A549 (cell line): ENCODE measurements at regions not wholly inside any gene's neighbourhood (a gene's known extent, or its start where the extent isn't known, plus 50 kb on each side); places are given as distances from the start of the nearest gene placed in this dataset.

Experiments
- ATAC-seq, 2 experiments: fragments of 200-7000 bp in 1 of 2; fragments of >200 bp in 1 of 2; cut with Nextera tagmentation in 1 of 2; cut with Tn5 transposase in 1 of 2; 3 replicates each; pipeline versions ENCODE4 v1.8.0 to v1.9.1; 2018 to 2020; ENCODE audit warnings: mild to moderate bottlenecking in 1 of 2, moderate library complexity in 1 of 2
- CTCF ChIA-PET: fragments of 300-600 bp; sonication (Branson Sonifier 250); formaldehyde crosslinking; extraction: SDS; loops from one replicate; lab custom pipeline; 2021; ENCODE audit warnings: antibody characterized with exemption, inconsistent platforms; lab: Yijun Ruan, JAX
- POLR2A ChIA-PET: fragments of 350-600 bp; formaldehyde crosslinking; extraction: SDS; loops from one replicate; lab custom pipeline; 2021; ENCODE audit warnings: antibody characterized with exemption, inconsistent platforms; lab: Yijun Ruan, JAX
- DNase-seq, 2 experiments: peaks; one replicate each; pipeline versions ENCODE4 v3.0.0 to v3.0.0-alpha.2; 2011 to 2016; ENCODE audit warnings: low read depth in 1 of 2, low spot score in 1 of 2
- FAIRE-seq: peaks from 2 replicates; lab custom pipeline; 2011; peaks lifted over from hg19 to GRCh38; lab: Jason Lieb, UNC
- H3K27ac ChIP-seq, 2 experiments: fragments of >200 bp; sonication (Bioruptor Twin); formaldehyde crosslinking; 3 replicates each; pipeline ENCODE4 v1.5.1; 2016 to 2017
- H3K4me1 ChIP-seq: fragments of >200 bp; sonication (Bioruptor Twin); formaldehyde crosslinking; 3 replicates; pipeline ENCODE4 v1.6.1; 2016
- H3K4me2 ChIP-seq: fragments of >200 bp; sonication (Bioruptor Twin); formaldehyde crosslinking; 3 replicates; pipeline ENCODE4 v1.6.1; 2016
- H3K4me3 ChIP-seq: fragments of >200 bp; sonication (Bioruptor Twin); formaldehyde crosslinking; 3 replicates; pipeline ENCODE4 v1.5.1; 2016
- H3K9me3 ChIP-seq: fragments of >200 bp; sonication (Bioruptor Twin); formaldehyde crosslinking; 3 replicates; pipeline ENCODE4 v1.6.1; 2016
- CBX2 ChIP-seq: fragments of 200-600 bp; sonication (generic); IDR thresholded peaks from 2 replicates; pipeline ENCODE4 v1.6.1; 2016; ENCODE audit warnings: low read depth, mild to moderate bottlenecking, borderline replicate concordance
- CEBPB ChIP-seq, 2 experiments: fragments of >200 bp in 1 of 2; sonication (Bioruptor Twin) in 1 of 2; formaldehyde crosslinking in 1 of 2; IDR thresholded peaks; 2 replicates each; pipeline ENCODE4 v1.6.1; 2012 to 2016
- ESRRA ChIP-seq: fragments of 150-350 bp; IDR thresholded peaks from 2 replicates; pipeline ENCODE4 v1.6.1; 2014; ENCODE audit warnings: mild to moderate bottlenecking, low read length, borderline replicate concordance
- FOSB ChIP-seq: fragments of 250-450 bp; sonication (Bioruptor Pico); IDR thresholded peaks from 2 replicates; pipeline ENCODE4 v1.5.0; 2020; ENCODE audit warnings: mild to moderate bottlenecking, moderate library complexity
- FOSL2 ChIP-seq, 2 experiments: fragments of 450-650 bp in 1 of 2; fragments of >200 bp in 1 of 2; sonication (Bioruptor Twin) in 1 of 2; formaldehyde crosslinking; IDR thresholded peaks; 2 replicates each; pipeline versions ENCODE4 v1.5.0 to v1.6.1; 2016 to 2020; ENCODE audit warnings: mild to moderate bottlenecking in 1 of 2, moderate library complexity in 1 of 2
- FOXS1 ChIP-seq: fragments of 250-450 bp; sonication (Bioruptor Pico); IDR thresholded peaks from 2 replicates; pipeline ENCODE4 v1.5.0; 2020; ENCODE audit warnings: mild to moderate bottlenecking, moderate library complexity
- HEYL ChIP-seq: fragments of 250-450 bp; sonication (Bioruptor Pico); IDR thresholded peaks from 2 replicates; pipeline ENCODE4 v1.8.0; 2021; ENCODE audit warnings: mild to moderate bottlenecking, moderate library complexity
- HOXB5 ChIP-seq: fragments of 250-450 bp; sonication (Bioruptor Pico); IDR thresholded peaks from 2 replicates; pipeline ENCODE4 v1.5.0; 2020; ENCODE audit warnings: mild to moderate bottlenecking, moderate library complexity
- JUNB ChIP-seq: fragments of >200 bp; sonication (Bioruptor Twin); formaldehyde crosslinking; IDR thresholded peaks from 2 replicates; pipeline ENCODE4 v1.6.1; 2016
- MYC ChIP-seq: IDR thresholded peaks from 2 replicates; pipeline ENCODE4 v1.6.1; 2012; ENCODE audit warnings: mild to moderate bottlenecking, inconsistent platforms, low read length, improper control_type of control experiment, borderline replicate concordance
- NFE2L2 ChIP-seq: fragments of 150-350 bp; conservative IDR thresholded peaks from 2 replicates; pipeline ENCODE4 v1.6.1; 2014; ENCODE audit warnings: low read length
- NR3C1 ChIP-seq: fragments of >200 bp; sonication (Bioruptor Twin); formaldehyde crosslinking; IDR thresholded peaks from 3 replicates; pipeline ENCODE4 v1.6.1; 2017
- RAD21 ChIP-seq, 2 experiments: fragments of >200 bp in 1 of 2; sonication (Bioruptor Twin) in 1 of 2; formaldehyde crosslinking in 1 of 2; IDR thresholded peaks in 1 of 2; conservative IDR thresholded peaks in 1 of 2; 2 replicates in 1 of 2; 3 replicates in 1 of 2; pipeline ENCODE4 v1.6.1; 2012 to 2018; ENCODE audit warnings: inconsistent platforms in 1 of 2
- RARB ChIP-seq: fragments of 250-450 bp; sonication (Bioruptor Pico); IDR thresholded peaks from 2 replicates; pipeline ENCODE4 v1.8.0; 2021; ENCODE audit warnings: mild to moderate bottlenecking, moderate library complexity
- RCOR1 ChIP-seq: fragments of 150-350 bp; IDR thresholded peaks from 2 replicates; pipeline ENCODE4 v1.6.1; 2014; ENCODE audit warnings: antibody characterized with exemption, low read length, low read depth
- RFX5 ChIP-seq: fragments of 450-650 bp; IDR thresholded peaks from 2 replicates; pipeline ENCODE4 v1.7.1; 2014; ENCODE audit warnings: antibody characterized with exemption, mild to moderate bottlenecking, moderate library complexity
- SREBF2 ChIP-seq: fragments of 450-650 bp; IDR thresholded peaks from 2 replicates; pipeline ENCODE4 v1.6.1; 2014; ENCODE audit warnings: mild to moderate bottlenecking, moderate library complexity
- ZC3H11A ChIP-seq: fragments of 450-650 bp; IDR thresholded peaks from 2 replicates; pipeline ENCODE4 v1.6.1; 2014; ENCODE audit warnings: antibody characterized with exemption, mild to moderate bottlenecking
- ZNF302 ChIP-seq: fragments of 250-450 bp; sonication (Bioruptor Pico); IDR thresholded peaks from 2 replicates; pipeline ENCODE4 v1.9.0; 2021; ENCODE audit warnings: inconsistent platforms, mild to moderate bottlenecking, moderate library complexity
- WGBS: methylation state at CpG from one replicate; pipeline ENCODE4 v1.1.6; 2017; ENCODE audit errors: missing lambda C conversion rate; 5-methylcytosine and 5-hydroxymethylcytosine counted together
- TF ChIP-seq, protein P1 (sequence below): fragments of 150-350 bp; IDR thresholded peaks from 2 replicates; pipeline ENCODE4 v1.6.1; 2014; ENCODE audit warnings: low read depth, mild to moderate bottlenecking, low read length
- TF ChIP-seq, protein P2 (sequence below): fragments of >200 bp; sonication (Bioruptor Twin); formaldehyde crosslinking; IDR thresholded peaks from 3 replicates; pipeline ENCODE4 v1.5.1; 2016
- TF ChIP-seq, protein P3 (sequence below): fragments of >200 bp; sonication (Bioruptor Twin); formaldehyde crosslinking; IDR thresholded peaks from 2 replicates; pipeline ENCODE4 v1.6.1; 2016
- TF ChIP-seq, protein P4 (sequence below): IDR thresholded peaks from 2 replicates; pipeline ENCODE4 v1.6.1; 2012
- TF ChIP-seq, protein P5 (sequence below): IDR thresholded peaks from 2 replicates; pipeline ENCODE4 v1.6.1; 2012
- TF ChIP-seq, protein P6 (sequence below): fragments of >200 bp; sonication (Bioruptor Twin); formaldehyde crosslinking; IDR thresholded peaks from 3 replicates; pipeline ENCODE4 v1.6.1; 2016

DNA sequence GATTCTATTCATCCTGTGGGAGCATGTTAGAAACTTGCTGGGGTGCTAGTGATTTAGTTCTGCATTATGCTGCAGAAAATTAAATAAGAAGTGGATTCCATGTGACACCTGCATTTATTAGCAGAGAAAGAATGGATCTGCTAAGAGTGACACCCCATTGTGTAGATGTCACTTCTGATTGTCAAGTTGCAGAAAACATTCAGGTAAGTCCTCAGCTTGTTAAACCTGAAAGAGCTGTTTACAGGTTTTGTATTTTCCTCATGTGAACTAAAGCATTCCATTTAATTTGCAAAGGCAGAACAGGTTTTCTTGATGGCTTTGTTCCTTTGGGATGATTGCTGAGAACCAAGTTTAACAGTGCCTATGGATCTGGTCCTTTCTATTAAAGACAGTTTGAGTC, 238.7 kb downstream of the ABCC12 start:
- ATAC-seq (no peak), DNase-seq (no peak), FAIRE-seq (no peak)
- H3K4me1 ChIP-seq = peaks cover 14% of the 10 kb centered on the region
- no peak overlapping the region for H3K27ac ChIP-seq
- no peak overlapping the region for H3K4me2 ChIP-seq
- 0 out of 3 replicates have a peak, but pooled peaks cover 3% of the 10 kb centered on the region for H3K9me3 ChIP-seq
- TF ChIP-seq HOXB5 (no peak), HEYL (CRISPR knock-in tag) (no peak), NFE2L2 (no peak), NR3C1 (no peak), FOSL2 (IDR thresholded peaks at IDR 0.05) (no peak), FOSL2 (CRISPR knock-in tag; IDR thresholded peaks at IDR 0.05) (no peak), FOXS1 (CRISPR knock-in tag) (no peak), FOSB (no peak)
- TF ChIP-seq, protein P1, sequence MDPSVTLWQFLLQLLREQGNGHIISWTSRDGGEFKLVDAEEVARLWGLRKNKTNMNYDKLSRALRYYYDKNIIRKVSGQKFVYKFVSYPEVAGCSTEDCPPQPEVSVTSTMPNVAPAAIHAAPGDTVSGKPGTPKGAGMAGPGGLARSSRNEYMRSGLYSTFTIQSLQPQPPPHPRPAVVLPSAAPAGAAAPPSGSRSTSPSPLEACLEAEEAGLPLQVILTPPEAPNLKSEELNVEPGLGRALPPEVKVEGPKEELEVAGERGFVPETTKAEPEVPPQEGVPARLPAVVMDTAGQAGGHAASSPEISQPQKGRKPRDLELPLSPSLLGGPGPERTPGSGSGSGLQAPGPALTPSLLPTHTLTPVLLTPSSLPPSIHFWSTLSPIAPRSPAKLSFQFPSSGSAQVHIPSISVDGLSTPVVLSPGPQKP = no peak
- TF ChIP-seq, protein P2, sequence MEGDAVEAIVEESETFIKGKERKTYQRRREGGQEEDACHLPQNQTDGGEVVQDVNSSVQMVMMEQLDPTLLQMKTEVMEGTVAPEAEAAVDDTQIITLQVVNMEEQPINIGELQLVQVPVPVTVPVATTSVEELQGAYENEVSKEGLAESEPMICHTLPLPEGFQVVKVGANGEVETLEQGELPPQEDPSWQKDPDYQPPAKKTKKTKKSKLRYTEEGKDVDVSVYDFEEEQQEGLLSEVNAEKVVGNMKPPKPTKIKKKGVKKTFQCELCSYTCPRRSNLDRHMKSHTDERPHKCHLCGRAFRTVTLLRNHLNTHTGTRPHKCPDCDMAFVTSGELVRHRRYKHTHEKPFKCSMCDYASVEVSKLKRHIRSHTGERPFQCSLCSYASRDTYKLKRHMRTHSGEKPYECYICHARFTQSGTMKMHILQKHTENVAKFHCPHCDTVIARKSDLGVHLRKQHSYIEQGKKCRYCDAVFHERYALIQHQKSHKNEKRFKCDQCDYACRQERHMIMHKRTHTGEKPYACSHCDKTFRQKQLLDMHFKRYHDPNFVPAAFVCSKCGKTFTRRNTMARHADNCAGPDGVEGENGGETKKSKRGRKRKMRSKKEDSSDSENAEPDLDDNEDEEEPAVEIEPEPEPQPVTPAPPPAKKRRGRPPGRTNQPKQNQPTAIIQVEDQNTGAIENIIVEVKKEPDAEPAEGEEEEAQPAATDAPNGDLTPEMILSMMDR = no peak
- TF ChIP-seq, protein P3, sequence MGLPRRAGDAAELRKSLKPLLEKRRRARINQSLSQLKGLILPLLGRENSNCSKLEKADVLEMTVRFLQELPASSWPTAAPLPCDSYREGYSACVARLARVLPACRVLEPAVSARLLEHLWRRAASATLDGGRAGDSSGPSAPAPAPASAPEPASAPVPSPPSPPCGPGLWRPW = no peak
- ChIA-PET CTCF (no interaction called here), POLR2A (no interaction called here)
- H3K4me3 ChIP-seq = no peak overlapping the region

DNA sequence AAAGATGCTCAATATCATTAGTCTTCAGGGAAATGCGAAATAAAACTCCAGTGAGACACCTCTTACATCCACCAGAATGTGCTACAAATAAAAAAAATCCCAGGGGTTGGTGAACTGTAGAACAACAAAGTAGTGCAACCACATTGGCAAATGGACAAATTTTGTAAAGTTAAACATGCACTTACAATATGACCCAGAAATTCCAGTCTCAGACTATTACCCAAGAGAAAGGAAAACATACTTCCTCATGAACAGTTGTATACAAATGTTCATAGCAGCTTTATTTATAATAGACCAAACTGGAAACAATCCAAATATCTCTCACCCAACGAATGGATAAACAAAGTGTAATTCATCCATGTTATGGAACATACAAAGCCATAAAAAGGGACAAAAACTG, 239.5 kb downstream of the ABCC12 start:
- WGBS = 33% methylated on average over 2 of the region's 2 CpGs
- no peak for ATAC-seq
- no peak for FAIRE-seq
- Histone ChIP-seq H3K9me3 (0 out of 3 replicates have a peak, but pooled peaks cover 3% of the 10 kb centered on the region), H3K4me1 (peaks cover 12% of the 10 kb centered on the region), H3K27ac (no peak overlapping the region), H3K4me2 (no peak overlapping the region), H3K4me3 (no peak overlapping the region)
- no peak for DNase-seq
- POLR2A ChIA-PET = no interaction called here
- no peak for TF ChIP-seq RARB
- CTCF ChIA-PET = no interaction called here

DNA sequence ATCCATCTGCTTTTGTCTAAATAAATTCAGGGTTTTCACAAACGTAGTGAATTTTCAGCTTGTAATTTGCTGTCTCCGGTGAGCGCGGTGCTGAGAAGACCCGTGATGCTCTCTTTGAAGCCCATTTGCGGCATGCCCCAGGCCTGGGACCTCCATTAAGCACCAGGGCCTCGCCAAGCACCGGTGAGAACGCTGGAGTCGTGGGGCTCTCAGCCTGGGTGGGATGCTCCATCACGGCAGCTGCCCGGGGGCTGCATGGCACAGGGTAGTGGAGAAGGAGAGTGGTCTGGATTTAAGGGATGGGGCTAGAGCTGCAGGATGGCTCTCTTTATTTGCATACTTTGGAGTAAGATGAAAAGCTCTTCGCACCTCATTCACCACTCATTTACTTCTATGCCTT, 248.7 kb downstream of the ABCC12 start:
- Histone ChIP-seq H3K4me3 (no peak overlapping the region), H3K4me2 (no peak overlapping the region), H3K4me1 (no peaks in the 10 kb centered on the region), H3K9me3 (no peaks in the 10 kb centered on the region), H3K27ac (no peak overlapping the region)
- no peak for TF ChIP-seq CEBPB (IDR thresholded peaks at IDR 0.05)
- TF ChIP-seq RARB = no peak
- TF ChIP-seq SREBF2 = no peak
- TF ChIP-seq RAD21 (conservative IDR thresholded peaks at IDR 0.05 in 1 of 2, IDR thresholded peaks at IDR 0.05 in 1 of 2) = no peak
- TF ChIP-seq JUNB = no peak
- no peak for TF ChIP-seq ZNF302 (CRISPR knock-in tag)
- no peak for TF ChIP-seq NFE2L2
- TF ChIP-seq RFX5 = no peak
- TF ChIP-seq ZC3H11A = no peak
- no peak for TF ChIP-seq FOXS1 (CRISPR knock-in tag)
- TF ChIP-seq, protein P4, sequence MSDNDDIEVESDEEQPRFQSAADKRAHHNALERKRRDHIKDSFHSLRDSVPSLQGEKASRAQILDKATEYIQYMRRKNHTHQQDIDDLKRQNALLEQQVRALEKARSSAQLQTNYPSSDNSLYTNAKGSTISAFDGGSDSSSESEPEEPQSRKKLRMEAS = no peak
- 78% methylated on average over 12 of the region's 13 CpGs for WGBS
- CTCF ChIA-PET = no interaction called here
- POLR2A ChIA-PET = no interaction called here
- no peak for DNase-seq
- FAIRE-seq = no peak
- ATAC-seq = no peak

DNA sequence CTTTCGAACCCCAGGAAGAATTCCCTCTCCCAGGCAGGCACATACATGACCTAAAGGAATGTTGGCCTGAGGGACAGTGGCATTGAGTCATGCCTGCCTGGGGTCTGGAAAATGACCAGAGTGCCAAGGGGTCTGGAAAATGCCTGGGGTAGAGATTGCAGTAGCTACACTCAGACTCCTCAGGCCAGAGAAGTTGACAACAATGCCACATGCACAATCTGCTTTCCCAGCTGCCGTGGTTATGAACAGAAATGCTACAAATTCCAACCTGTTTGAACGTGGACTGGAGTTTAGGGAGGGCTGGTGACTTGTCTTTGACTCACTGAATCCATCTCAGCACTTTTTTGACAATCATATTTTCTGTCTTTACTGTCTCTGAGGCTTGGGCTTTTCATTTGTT, 250.0 kb downstream of the ABCC12 start:
- ChIA-PET POLR2A (no interaction called here), CTCF (no interaction called here)
- Histone ChIP-seq H3K9me3 (no peaks in the 10 kb centered on the region), H3K4me3 (no peak overlapping the region), H3K4me2 (no peak overlapping the region), H3K4me1 (no peaks in the 10 kb centered on the region), H3K27ac (no peak overlapping the region)
- 13% methylated on average over 3 of the region's 3 CpGs for WGBS
- 0 out of 6 replicates have a peak, but pooled peaks of 1 of the 2 experiments have one; percentile 19 for ATAC-seq
- no peak for DNase-seq
- FAIRE-seq = no peak
- TF ChIP-seq, protein P5, sequence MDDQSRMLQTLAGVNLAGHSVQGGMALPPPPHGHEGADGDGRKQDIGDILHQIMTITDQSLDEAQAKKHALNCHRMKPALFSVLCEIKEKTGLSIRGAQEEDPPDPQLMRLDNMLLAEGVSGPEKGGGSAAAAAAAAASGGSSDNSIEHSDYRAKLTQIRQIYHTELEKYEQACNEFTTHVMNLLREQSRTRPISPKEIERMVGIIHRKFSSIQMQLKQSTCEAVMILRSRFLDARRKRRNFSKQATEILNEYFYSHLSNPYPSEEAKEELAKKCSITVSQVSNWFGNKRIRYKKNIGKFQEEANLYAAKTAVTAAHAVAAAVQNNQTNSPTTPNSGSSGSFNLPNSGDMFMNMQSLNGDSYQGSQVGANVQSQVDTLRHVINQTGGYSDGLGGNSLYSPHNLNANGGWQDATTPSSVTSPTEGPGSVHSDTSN = no peak
- TF ChIP-seq, protein P2 = no peak
- no peak for TF ChIP-seq MYC
- TF ChIP-seq, protein P6, sequence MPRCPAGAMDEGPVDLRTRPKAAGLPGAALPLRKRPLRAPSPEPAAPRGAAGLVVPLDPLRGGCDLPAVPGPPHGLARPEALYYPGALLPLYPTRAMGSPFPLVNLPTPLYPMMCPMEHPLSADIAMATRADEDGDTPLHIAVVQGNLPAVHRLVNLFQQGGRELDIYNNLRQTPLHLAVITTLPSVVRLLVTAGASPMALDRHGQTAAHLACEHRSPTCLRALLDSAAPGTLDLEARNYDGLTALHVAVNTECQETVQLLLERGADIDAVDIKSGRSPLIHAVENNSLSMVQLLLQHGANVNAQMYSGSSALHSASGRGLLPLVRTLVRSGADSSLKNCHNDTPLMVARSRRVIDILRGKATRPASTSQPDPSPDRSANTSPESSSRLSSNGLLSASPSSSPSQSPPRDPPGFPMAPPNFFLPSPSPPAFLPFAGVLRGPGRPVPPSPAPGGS = no peak
- TF ChIP-seq RCOR1 = no peak
- TF ChIP-seq CBX2 = no peak
- TF ChIP-seq ESRRA = no peak
